ENCODE measurements at regions not wholly inside any gene's neighbourhood (a gene's known extent, or its start where the extent isn't known, plus 50 kb on each side); places are given as distances from the start of the nearest gene placed in this dataset.

GRCh38 chr1:81351864-81352263, 448.9 kb upstream of the ADGRL2 start:
- TF ChIP-seq, protein P1, sequence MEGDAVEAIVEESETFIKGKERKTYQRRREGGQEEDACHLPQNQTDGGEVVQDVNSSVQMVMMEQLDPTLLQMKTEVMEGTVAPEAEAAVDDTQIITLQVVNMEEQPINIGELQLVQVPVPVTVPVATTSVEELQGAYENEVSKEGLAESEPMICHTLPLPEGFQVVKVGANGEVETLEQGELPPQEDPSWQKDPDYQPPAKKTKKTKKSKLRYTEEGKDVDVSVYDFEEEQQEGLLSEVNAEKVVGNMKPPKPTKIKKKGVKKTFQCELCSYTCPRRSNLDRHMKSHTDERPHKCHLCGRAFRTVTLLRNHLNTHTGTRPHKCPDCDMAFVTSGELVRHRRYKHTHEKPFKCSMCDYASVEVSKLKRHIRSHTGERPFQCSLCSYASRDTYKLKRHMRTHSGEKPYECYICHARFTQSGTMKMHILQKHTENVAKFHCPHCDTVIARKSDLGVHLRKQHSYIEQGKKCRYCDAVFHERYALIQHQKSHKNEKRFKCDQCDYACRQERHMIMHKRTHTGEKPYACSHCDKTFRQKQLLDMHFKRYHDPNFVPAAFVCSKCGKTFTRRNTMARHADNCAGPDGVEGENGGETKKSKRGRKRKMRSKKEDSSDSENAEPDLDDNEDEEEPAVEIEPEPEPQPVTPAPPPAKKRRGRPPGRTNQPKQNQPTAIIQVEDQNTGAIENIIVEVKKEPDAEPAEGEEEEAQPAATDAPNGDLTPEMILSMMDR (IDR thresholded peaks at IDR 0.05 in 8 of 11, conservative IDR thresholded peaks at IDR 0.05 in 3 of 11): no peak
- TF ChIP-seq POLR2AphosphoS5 (IDR thresholded peaks at IDR 0.05): no peak
- TF ChIP-seq POLR2A (IDR thresholded peaks at IDR 0.05): no peak
